ENCODE measurements at regions not wholly inside any gene's neighbourhood (a gene's known extent, or its start where the extent isn't known, plus 50 kb on each side); places are given as distances from the start of the nearest gene placed in this dataset.

DNA sequence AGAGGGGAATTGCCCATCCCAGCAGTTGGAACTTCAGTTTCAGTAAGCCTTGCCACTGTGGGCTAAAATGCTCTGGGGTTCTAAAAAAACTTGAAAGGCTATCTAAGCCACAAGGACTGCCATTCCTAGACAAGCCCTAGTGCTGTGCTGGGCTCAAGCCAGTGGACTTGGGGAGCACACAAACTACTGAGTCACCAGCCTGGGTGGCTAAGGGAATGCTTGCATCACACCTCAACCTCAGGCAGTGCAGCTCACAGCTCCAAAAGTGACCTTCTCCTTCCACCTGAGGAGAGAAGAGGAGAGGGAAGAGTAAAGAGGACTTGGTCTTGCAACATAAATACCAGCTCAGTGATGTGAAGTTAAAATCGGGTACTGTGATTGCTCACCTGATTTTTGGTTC, 116.7 kb upstream of the GLRA2 start:
- no peak for ATAC-seq
- TF ChIP-seq, protein P1, sequence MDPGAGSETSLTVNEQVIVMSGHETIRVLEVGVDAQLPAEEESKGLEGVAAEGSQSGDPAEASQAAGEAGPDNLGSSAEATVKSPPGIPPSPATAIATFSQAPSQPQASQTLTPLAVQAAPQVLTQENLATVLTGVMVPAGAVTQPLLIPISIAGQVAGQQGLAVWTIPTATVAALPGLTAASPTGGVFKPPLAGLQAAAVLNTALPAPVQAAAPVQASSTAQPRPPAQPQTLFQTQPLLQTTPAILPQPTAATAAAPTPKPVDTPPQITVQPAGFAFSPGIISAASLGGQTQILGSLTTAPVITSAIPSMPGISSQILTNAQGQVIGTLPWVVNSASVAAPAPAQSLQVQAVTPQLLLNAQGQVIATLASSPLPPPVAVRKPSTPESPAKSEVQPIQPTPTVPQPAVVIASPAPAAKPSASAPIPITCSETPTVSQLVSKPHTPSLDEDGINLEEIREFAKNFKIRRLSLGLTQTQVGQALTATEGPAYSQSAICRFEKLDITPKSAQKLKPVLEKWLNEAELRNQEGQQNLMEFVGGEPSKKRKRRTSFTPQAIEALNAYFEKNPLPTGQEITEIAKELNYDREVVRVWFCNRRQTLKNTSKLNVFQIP (CRISPR knock-in tag; IDR thresholded peaks at IDR 0.05; ENCODE audit: borderline replicate concordance, low read depth) = no peak
- TF ChIP-seq, protein P2, sequence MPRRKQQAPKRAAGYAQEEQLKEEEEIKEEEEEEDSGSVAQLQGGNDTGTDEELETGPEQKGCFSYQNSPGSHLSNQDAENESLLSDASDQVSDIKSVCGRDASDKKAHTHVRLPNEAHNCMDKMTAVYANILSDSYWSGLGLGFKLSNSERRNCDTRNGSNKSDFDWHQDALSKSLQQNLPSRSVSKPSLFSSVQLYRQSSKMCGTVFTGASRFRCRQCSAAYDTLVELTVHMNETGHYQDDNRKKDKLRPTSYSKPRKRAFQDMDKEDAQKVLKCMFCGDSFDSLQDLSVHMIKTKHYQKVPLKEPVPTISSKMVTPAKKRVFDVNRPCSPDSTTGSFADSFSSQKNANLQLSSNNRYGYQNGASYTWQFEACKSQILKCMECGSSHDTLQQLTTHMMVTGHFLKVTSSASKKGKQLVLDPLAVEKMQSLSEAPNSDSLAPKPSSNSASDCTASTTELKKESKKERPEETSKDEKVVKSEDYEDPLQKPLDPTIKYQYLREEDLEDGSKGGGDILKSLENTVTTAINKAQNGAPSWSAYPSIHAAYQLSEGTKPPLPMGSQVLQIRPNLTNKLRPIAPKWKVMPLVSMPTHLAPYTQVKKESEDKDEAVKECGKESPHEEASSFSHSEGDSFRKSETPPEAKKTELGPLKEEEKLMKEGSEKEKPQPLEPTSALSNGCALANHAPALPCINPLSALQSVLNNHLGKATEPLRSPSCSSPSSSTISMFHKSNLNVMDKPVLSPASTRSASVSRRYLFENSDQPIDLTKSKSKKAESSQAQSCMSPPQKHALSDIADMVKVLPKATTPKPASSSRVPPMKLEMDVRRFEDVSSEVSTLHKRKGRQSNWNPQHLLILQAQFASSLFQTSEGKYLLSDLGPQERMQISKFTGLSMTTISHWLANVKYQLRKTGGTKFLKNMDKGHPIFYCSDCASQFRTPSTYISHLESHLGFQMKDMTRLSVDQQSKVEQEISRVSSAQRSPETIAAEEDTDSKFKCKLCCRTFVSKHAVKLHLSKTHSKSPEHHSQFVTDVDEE (CRISPR knock-in tag; IDR thresholded peaks at IDR 0.05) = no peak
- TF ChIP-seq TOX (CRISPR knock-in tag; IDR thresholded peaks at IDR 0.05; ENCODE audit: borderline replicate concordance) = no peak
- TF ChIP-seq, protein P3, sequence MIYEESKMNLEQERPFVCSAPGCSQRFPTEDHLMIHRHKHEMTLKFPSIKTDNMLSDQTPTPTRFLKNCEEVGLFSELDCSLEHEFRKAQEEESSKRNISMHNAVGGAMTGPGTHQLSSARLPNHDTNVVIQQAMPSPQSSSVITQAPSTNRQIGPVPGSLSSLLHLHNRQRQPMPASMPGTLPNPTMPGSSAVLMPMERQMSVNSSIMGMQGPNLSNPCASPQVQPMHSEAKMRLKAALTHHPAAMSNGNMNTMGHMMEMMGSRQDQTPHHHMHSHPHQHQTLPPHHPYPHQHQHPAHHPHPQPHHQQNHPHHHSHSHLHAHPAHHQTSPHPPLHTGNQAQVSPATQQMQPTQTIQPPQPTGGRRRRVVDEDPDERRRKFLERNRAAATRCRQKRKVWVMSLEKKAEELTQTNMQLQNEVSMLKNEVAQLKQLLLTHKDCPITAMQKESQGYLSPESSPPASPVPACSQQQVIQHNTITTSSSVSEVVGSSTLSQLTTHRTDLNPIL (CRISPR knock-in tag; IDR thresholded peaks at IDR 0.05; ENCODE audit: low read depth) = no peak

DNA sequence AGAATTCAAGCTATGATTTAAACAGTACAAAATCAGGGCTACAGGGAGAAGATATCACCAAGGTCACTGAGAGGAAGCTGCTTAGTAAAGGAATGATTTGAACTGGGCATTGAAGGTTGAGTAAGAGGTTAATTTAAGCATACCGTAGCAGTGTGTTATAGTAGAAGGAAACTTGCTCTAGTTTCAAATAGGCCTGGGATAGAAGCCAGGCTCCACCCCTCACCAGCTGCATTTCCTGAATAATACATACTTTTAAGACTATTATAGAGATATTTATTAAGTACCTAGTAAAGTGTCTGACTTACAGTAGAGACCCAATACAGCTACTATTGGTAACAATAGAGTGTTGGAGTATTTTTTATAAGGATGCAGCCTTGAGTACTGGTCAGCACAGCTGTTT, 118.0 kb upstream of the GLRA2 start:
- ATAC-seq = no peak
- no peak for TF ChIP-seq ZFP3 (CRISPR knock-in tag; IDR thresholded peaks at IDR 0.05)
- no peak for TF ChIP-seq ZNF70 (CRISPR knock-in tag; IDR thresholded peaks at IDR 0.05)
- TF ChIP-seq, protein P3 (CRISPR knock-in tag; IDR thresholded peaks at IDR 0.05; ENCODE audit: low read depth) = no peak
- TF ChIP-seq, protein P1 (CRISPR knock-in tag; IDR thresholded peaks at IDR 0.05; ENCODE audit: borderline replicate concordance, low read depth) = no peak
- no peak for TF ChIP-seq CSDC2 (CRISPR knock-in tag; IDR thresholded peaks at IDR 0.05)
- no peak for TF ChIP-seq PPARA (CRISPR knock-in tag; IDR thresholded peaks at IDR 0.05; ENCODE audit: borderline replicate concordance)
- no peak for TF ChIP-seq SNAI2 (CRISPR knock-in tag; IDR thresholded peaks at IDR 0.05)
- TF ChIP-seq, protein P4, sequence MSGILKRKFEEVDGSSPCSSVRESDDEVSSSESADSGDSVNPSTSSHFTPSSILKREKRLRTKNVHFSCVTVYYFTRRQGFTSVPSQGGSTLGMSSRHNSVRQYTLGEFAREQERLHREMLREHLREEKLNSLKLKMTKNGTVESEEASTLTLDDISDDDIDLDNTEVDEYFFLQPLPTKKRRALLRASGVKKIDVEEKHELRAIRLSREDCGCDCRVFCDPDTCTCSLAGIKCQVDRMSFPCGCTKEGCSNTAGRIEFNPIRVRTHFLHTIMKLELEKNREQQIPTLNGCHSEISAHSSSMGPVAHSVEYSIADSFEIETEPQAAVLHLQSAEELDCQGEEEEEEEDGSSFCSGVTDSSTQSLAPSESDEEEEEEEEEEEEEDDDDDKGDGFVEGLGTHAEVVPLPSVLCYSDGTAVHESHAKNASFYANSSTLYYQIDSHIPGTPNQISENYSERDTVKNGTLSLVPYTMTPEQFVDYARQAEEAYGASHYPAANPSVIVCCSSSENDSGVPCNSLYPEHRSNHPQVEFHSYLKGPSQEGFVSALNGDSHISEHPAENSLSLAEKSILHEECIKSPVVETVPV (CRISPR knock-in tag; IDR thresholded peaks at IDR 0.05) = no peak
- TF ChIP-seq ESRRG (CRISPR knock-in tag; IDR thresholded peaks at IDR 0.05) = no peak
- TF ChIP-seq TOX (CRISPR knock-in tag; IDR thresholded peaks at IDR 0.05; ENCODE audit: borderline replicate concordance) = no peak
- no peak for TF ChIP-seq ISL1 (CRISPR knock-in tag; IDR thresholded peaks at IDR 0.05)
- no peak for TF ChIP-seq ZNF8 (CRISPR knock-in tag; IDR thresholded peaks at IDR 0.05)
- TF ChIP-seq, protein P5, sequence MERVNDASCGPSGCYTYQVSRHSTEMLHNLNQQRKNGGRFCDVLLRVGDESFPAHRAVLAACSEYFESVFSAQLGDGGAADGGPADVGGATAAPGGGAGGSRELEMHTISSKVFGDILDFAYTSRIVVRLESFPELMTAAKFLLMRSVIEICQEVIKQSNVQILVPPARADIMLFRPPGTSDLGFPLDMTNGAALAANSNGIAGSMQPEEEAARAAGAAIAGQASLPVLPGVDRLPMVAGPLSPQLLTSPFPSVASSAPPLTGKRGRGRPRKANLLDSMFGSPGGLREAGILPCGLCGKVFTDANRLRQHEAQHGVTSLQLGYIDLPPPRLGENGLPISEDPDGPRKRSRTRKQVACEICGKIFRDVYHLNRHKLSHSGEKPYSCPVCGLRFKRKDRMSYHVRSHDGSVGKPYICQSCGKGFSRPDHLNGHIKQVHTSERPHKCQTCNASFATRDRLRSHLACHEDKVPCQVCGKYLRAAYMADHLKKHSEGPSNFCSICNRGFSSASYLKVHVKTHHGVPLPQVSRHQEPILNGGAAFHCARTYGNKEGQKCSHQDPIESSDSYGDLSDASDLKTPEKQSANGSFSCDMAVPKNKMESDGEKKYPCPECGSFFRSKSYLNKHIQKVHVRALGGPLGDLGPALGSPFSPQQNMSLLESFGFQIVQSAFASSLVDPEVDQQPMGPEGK (CRISPR knock-in tag; IDR thresholded peaks at IDR 0.05; ENCODE audit: borderline replicate concordance) = no peak
- TF ChIP-seq ZNF565 (CRISPR knock-in tag; conservative IDR thresholded peaks at IDR 0.05; ENCODE audit: low read depth) = no peak
- TF ChIP-seq, protein P2 (CRISPR knock-in tag; IDR thresholded peaks at IDR 0.05) = no peak
- no peak for TF ChIP-seq ZC3H10 (CRISPR knock-in tag; IDR thresholded peaks at IDR 0.05)
- no peak for TF ChIP-seq ZFP30 (CRISPR knock-in tag; IDR thresholded peaks at IDR 0.05)
- no peak for TF ChIP-seq OSR1 (CRISPR knock-in tag; IDR thresholded peaks at IDR 0.05)
- no peak for TF ChIP-seq TCF4 (CRISPR knock-in tag; IDR thresholded peaks at IDR 0.05; ENCODE audit: borderline replicate concordance)
- no peak for TF ChIP-seq BACH2 (CRISPR knock-in tag; IDR thresholded peaks at IDR 0.05; ENCODE audit: borderline replicate concordance)
